Colonic mucosa (tissue), 4 donors: ENCODE measurements at regions not wholly inside any gene's neighbourhood (a gene's known extent, or its start where the extent isn't known, plus 50 kb on each side); places are given as distances from the start of the nearest gene placed in this dataset.

Source experiments
- DNase-seq: peaks from one replicate; pipeline ENCODE4 v3.0.0-alpha.2; 2020
- H3K27ac ChIP-seq: fragments of 200-600 bp; one replicate; pipeline ENCODE4 v1.8.0; 2021
- H3K27me3 ChIP-seq: fragments of 200-600 bp; one replicate; pipeline ENCODE4 v1.8.0; 2021
- H3K36me3 ChIP-seq: fragments of 200-600 bp; one replicate; pipeline ENCODE4 v1.8.0; 2021
- H3K4me1 ChIP-seq: fragments of 200-600 bp; one replicate; pipeline ENCODE4 v1.8.0; 2021; ENCODE audit warnings: mild to moderate bottlenecking
- H3K4me3 ChIP-seq: fragments of 200-600 bp; one replicate; pipeline ENCODE4 v1.8.0; 2021
- H3K9ac ChIP-seq, 2 donors: one replicate each; pipeline ENCODE4 v1.7.0; 2013; ENCODE audit warnings: control low read depth in 2 of 2, low read depth in 2 of 2, low read length in 2 of 2
- H3K9me3 ChIP-seq: fragments of 200-600 bp; one replicate; pipeline ENCODE4 v1.8.0; 2021
- intact Hi-C: fragments of 100-400 bp; cut with DNase I; formaldehyde crosslinking; loops from one replicate; pipeline ENCODE4 v1.14.1; 2022
- TF ChIP-seq, protein P1 (sequence below): fragments of 200-600 bp; IDR thresholded peaks from one replicate; pipeline ENCODE4 v1.8.0; 2022; ENCODE audit warnings: antibody characterized with exemption, mild to moderate bottlenecking
- donor health status: healthy.
- donor health status: DM: no; HTN: no; CAD: no.
- donor health status: DM: no; HTN: no; CAD: no.

DNA sequence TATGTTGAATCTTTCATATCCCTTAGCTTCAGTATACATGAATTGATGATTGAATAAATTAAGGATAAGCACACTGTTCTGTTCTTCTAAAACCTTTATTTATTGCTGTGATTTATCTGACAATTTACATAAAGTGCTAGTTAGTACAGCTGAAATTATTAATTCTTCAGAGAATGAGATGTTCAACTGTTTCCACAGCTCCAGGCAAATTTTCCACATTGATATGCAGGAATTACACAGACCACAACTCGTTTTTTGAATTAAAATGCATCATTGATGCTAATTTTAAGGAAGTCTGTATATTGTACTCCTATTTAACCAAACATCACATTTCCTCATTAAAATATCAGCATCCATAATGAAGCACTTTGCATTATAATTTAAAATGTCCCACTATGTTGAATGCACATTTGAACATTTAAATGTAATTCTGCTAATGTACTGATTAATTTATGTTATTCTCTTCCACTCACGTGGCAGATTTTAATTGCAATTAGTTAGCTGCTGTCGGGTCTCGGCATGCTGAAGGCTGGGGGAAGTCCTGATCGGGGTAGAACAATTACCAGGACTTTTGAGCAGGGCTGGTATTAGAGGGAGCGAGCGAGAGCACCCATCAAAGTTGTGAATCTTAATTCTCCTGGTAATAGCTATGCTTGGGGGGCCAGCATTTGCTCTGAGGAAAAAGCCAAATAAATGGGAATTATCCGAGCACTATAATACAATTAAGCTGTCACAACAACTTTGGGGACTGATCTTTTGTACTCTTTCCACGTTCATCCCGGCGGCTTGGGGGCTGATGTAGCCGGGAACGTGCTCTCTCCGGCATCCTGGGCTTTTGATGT is 136.7 kb upstream of the TMTC4 start:
- no peaks in the 10 kb centered on the region for H3K27me3 ChIP-seq
- no peak overlapping the region for H3K27ac ChIP-seq
- no peak overlapping the region for H3K4me3 ChIP-seq
- no peaks in the 10 kb centered on the region for H3K4me1 ChIP-seq
- TF ChIP-seq, protein P1, sequence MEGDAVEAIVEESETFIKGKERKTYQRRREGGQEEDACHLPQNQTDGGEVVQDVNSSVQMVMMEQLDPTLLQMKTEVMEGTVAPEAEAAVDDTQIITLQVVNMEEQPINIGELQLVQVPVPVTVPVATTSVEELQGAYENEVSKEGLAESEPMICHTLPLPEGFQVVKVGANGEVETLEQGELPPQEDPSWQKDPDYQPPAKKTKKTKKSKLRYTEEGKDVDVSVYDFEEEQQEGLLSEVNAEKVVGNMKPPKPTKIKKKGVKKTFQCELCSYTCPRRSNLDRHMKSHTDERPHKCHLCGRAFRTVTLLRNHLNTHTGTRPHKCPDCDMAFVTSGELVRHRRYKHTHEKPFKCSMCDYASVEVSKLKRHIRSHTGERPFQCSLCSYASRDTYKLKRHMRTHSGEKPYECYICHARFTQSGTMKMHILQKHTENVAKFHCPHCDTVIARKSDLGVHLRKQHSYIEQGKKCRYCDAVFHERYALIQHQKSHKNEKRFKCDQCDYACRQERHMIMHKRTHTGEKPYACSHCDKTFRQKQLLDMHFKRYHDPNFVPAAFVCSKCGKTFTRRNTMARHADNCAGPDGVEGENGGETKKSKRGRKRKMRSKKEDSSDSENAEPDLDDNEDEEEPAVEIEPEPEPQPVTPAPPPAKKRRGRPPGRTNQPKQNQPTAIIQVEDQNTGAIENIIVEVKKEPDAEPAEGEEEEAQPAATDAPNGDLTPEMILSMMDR = no peak
- intact Hi-C loops = no loop called here
- no peak overlapping the region for H3K9ac ChIP-seq
- no peak for DNase-seq
- no peaks in the 10 kb centered on the region for H3K9me3 ChIP-seq
- no peaks in the 10 kb centered on the region for H3K36me3 ChIP-seq

DNA sequence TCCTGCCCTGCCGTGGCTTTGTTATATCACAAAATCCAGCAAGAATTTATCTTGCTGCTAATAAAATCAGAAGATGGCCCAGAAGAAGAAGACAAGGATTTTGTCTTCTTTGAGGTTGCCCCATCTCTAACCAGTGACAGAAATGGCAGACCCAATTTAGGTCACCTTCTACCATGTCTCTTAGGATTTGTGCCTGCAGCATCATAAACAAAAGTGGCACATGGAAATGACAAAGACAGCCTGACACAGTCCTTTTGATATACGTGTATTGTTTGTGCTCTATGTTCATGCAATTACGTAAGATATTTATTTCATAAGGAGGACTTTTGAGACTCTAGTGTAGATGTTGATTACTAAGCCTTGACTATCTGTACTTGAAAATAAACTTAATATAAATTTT is 135.9 kb upstream of the TMTC4 start:
- Histone ChIP-seq H3K4me1 (no peaks in the 10 kb centered on the region), H3K4me3 (no peak overlapping the region), H3K36me3 (no peaks in the 10 kb centered on the region), H3K9ac (no peak overlapping the region), H3K9me3 (no peaks in the 10 kb centered on the region), H3K27ac (no peak overlapping the region), H3K27me3 (no peaks in the 10 kb centered on the region)
- TF ChIP-seq, protein P1 = no peak
- intact Hi-C loops = no loop called here
- no peak for DNase-seq

DNA sequence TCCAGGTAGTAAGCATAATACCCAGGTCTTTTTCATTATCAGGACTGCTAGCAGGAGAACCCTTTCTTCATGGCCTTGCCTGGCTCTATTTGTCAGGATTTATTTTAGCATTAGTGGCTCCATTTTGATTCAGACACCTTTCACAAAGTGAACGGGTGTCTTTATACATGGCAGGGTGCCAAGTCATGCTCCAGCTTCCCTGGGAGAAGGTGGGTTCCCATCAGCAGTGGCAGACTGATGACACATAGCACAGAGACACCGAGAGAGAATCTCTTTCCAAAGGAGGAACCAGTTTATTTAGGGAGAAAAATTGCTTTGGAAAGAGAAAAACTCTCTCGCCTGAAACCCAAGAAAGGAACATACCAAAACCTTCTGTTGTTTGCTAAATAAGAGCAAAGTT is 135.3 kb upstream of the TMTC4 start:
- H3K4me3 ChIP-seq = no peak overlapping the region
- no peaks in the 10 kb centered on the region for H3K4me1 ChIP-seq
- intact Hi-C loops = no loop called here
- TF ChIP-seq, protein P1 = no peak
- H3K27me3 ChIP-seq = no peaks in the 10 kb centered on the region
- no peak overlapping the region for H3K27ac ChIP-seq
- no peak for DNase-seq
- no peaks in the 10 kb centered on the region for H3K36me3 ChIP-seq
- no peak overlapping the region for H3K9ac ChIP-seq
- H3K9me3 ChIP-seq = no peaks in the 10 kb centered on the region

DNA sequence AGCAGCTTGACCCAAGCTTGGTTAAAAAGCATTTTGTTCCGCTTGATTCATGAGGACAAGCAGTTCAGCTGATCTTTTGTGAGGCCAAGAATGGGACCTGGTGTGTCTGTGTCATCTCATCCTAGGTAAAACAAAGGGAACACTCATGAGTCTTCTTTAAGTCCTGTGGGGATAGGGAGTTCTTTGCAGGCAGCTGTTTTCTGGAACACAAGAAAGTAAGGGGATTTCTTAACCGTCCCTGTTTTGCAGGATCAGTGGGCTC is 134.5 kb upstream of the TMTC4 start:
- H3K4me3 ChIP-seq = no peak overlapping the region
- H3K36me3 ChIP-seq = no peaks in the 10 kb centered on the region
- no peak overlapping the region for H3K9ac ChIP-seq
- no peaks in the 10 kb centered on the region for H3K9me3 ChIP-seq
- H3K27ac ChIP-seq = no peak overlapping the region
- H3K4me1 ChIP-seq = no peaks in the 10 kb centered on the region
- TF ChIP-seq, protein P1 = no peak
- no peak for DNase-seq
- intact Hi-C loops = no loop called here
- H3K27me3 ChIP-seq = no peaks in the 10 kb centered on the region

DNA sequence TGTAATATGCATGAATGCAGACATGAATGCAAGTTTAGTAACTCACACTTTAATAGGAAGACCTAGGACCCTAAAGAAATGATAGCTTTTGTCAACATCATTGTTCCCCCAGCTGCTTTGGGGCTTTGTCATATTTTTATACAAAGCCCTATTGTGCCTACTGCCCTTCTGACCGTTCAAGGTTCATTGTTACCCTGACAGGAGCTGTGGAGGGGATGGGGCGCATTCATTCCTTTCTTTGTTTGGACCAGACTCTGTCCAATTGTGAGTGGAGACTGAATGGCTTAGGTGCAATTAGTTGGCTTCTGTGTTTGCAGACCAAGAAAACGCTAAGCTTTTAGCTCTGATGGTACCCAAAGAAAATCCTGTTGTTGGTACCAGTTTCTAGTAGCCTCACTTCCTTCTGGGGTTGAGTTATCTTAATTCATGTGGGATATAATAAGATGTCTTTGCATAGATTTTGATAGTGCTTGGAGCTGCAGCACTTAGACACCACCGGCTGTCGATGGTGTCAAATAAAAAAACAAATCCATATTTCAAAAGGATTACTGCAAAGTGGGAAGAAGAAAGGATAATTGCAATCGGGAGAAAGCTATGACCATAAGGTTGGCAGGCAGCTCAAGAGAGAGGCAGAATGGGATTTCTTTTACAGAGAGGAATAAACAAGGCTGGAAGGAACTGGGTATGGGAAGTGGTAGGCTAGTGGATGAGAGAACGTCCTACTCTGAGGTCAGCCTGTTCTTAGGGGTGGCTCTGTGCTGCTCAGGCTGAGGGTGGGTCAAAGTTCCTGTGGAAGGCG is 133.9 kb upstream of the TMTC4 start:
- H3K27ac ChIP-seq = no peak overlapping the region
- no peaks in the 10 kb centered on the region for H3K9me3 ChIP-seq
- intact Hi-C loops = no loop called here
- H3K9ac ChIP-seq = no peak overlapping the region
- TF ChIP-seq, protein P1 = no peak
- no peaks in the 10 kb centered on the region for H3K4me1 ChIP-seq
- DNase-seq = no peak
- no peaks in the 10 kb centered on the region for H3K27me3 ChIP-seq
- no peaks in the 10 kb centered on the region for H3K36me3 ChIP-seq
- H3K4me3 ChIP-seq = no peak overlapping the region
